Endothelial cell of umbilical vein (primary cell): ENCODE measurements at regions not wholly inside any gene's neighbourhood (a gene's known extent, or its start where the extent isn't known, plus 50 kb on each side); places are given as distances from the start of the nearest gene placed in this dataset.

Experiments
- EZH2 ChIP-seq: IDR thresholded peaks from 2 replicates; pipeline ENCODE4 v1.6.1; 2012; ENCODE audit warnings: borderline replicate concordance, low read depth, mild to moderate bottlenecking, moderate library complexity, low read length, inconsistent platforms; ENCODE audit not compliant: severe bottlenecking
- FOS ChIP-seq: IDR thresholded peaks from 2 replicates; pipeline ENCODE4 v1.6.1; 2011; ENCODE audit warnings: mild to moderate bottlenecking, low read length, moderate library complexity, borderline replicate concordance; ENCODE audit not compliant: insufficient read depth
- JUN ChIP-seq: IDR thresholded peaks from 2 replicates; pipeline ENCODE4 v1.6.1; 2011; ENCODE audit warnings: borderline replicate concordance, low read depth; ENCODE audit not compliant: insufficient read length, insufficient read depth
- POLR2A ChIP-seq: IDR thresholded peaks from 2 replicates; pipeline ENCODE4 v1.6.1; 2012; ENCODE audit warnings: low read depth, mild to moderate bottlenecking, control low read depth, low read length
- TF ChIP-seq, protein P1 (sequence below), 2 donors: IDR thresholded peaks; 1 replicate in 1 of 2; 2 replicates in 1 of 2; pipeline ENCODE4 v1.5.1; 2011; ENCODE audit warnings: low read length in 2 of 2, mild to moderate bottlenecking in 2 of 2, moderate library complexity in 2 of 2, control low read depth in 1 of 2, inconsistent platforms in 1 of 2, low read depth in 1 of 2; ENCODE audit not compliant: insufficient read depth in 1 of 2; ENCODE audit errors: extremely low read depth in 1 of 2
- TF ChIP-seq, protein P2 (sequence below): IDR thresholded peaks from 2 replicates; pipeline ENCODE4 v1.6.1; 2011; ENCODE audit not compliant: insufficient read depth, insufficient read length

DNA sequence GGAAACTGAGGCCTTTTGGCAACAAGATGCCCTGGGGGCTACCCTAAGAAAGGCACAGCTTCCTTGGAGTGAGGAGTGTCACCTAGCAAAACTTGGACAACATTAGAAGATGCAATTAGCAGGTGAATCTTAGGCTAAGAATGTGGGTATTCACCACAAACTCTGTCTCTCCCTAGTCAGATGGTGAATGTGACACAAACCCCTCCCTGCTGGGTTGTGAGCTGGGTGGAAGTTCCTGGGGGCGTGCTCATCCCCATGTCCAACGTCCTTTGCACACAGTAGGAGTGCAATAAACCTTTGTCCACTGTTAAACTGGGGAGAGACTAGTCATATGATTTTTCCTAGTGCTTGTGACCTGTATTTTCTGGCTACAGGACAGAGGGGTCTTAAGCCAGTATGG lies 67.1 kb upstream of the SH3GL3 start:
- no peak for TF ChIP-seq FOS
- TF ChIP-seq, protein P1, sequence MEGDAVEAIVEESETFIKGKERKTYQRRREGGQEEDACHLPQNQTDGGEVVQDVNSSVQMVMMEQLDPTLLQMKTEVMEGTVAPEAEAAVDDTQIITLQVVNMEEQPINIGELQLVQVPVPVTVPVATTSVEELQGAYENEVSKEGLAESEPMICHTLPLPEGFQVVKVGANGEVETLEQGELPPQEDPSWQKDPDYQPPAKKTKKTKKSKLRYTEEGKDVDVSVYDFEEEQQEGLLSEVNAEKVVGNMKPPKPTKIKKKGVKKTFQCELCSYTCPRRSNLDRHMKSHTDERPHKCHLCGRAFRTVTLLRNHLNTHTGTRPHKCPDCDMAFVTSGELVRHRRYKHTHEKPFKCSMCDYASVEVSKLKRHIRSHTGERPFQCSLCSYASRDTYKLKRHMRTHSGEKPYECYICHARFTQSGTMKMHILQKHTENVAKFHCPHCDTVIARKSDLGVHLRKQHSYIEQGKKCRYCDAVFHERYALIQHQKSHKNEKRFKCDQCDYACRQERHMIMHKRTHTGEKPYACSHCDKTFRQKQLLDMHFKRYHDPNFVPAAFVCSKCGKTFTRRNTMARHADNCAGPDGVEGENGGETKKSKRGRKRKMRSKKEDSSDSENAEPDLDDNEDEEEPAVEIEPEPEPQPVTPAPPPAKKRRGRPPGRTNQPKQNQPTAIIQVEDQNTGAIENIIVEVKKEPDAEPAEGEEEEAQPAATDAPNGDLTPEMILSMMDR (IDR thresholded peaks at IDR 0.05; ENCODE audit: extremely low read depth in 1 of 2, insufficient read depth in 1 of 2, low read depth in 1 of 2, low read length in 2 of 2) = no peak
- TF ChIP-seq EZH2 = no peak
- TF ChIP-seq POLR2A = no peak
- TF ChIP-seq JUN = no peak
- TF ChIP-seq, protein P2, sequence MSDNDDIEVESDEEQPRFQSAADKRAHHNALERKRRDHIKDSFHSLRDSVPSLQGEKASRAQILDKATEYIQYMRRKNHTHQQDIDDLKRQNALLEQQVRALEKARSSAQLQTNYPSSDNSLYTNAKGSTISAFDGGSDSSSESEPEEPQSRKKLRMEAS = no peak
